ENCODE measurements at regions not wholly inside any gene's neighbourhood (a gene's known extent, or its start where the extent isn't known, plus 50 kb on each side); places are given as distances from the start of the nearest gene placed in this dataset.
"Not testable (repeated sequence)": the region's sequence is repeated elsewhere in the genome, so short reads cannot be mapped to it uniquely, and the experiment has no call there.

- no peak for FAIRE-seq
These were observed 487.4 kb downstream of the PRDM9 start for GRCh38 chr5:23994581-23995370.

- no peak for FAIRE-seq
These were observed 489.1 kb downstream of the PRDM9 start for GRCh38 chr5:23996525-23996924.

- peak; percentile 28 for FAIRE-seq
These were observed 498.0 kb downstream of the PRDM9 start for GRCh38 chr5:24005384-24005783.

- FAIRE-seq, result not testable (repeated sequence)
These were observed 510.3 kb downstream of the PRDM9 start for GRCh38 chr5:24017710-24018109.

GRCh38 chr5:24026288-24026687, 518.9 kb downstream of the PRDM9 start:
- FAIRE-seq, result no peak

GRCh38 chr5:24042688-24043087, 535.3 kb downstream of the PRDM9 start:
- FAIRE-seq, result no peak

- FAIRE-seq, result no peak
These were observed 537.6 kb downstream of the PRDM9 start for GRCh38 chr5:24045046-24045445.

- FAIRE-seq, result no peak
These were observed 546.3 kb downstream of the PRDM9 start for GRCh38 chr5:24053737-24054136.

GRCh38 chr5:24059006-24059405, 551.6 kb downstream of the PRDM9 start:
- FAIRE-seq, result no peak

- FAIRE-seq, result no peak
These were observed 552.3 kb downstream of the PRDM9 start for GRCh38 chr5:24059716-24060115.

- no peak for FAIRE-seq
These were observed 558.4 kb downstream of the PRDM9 start for GRCh38 chr5:24065779-24066178.

GRCh38 chr5:24067208-24067607, 559.8 kb downstream of the PRDM9 start:
- no peak for FAIRE-seq

GRCh38 chr5:24068524-24068923, 561.1 kb downstream of the PRDM9 start:
- no peak for FAIRE-seq

GRCh38 chr5:24073107-24073506, 565.7 kb downstream of the PRDM9 start:
- no peak for FAIRE-seq

GRCh38 chr5:24080046-24080445, 564.7 kb downstream of the CDH10 start:
- FAIRE-seq, result no peak

GRCh38 chr5:24094081-24094679, 550.6 kb downstream of the CDH10 start:
- FAIRE-seq, result no peak

- no peak for FAIRE-seq
These were observed 542.8 kb downstream of the CDH10 start for GRCh38 chr5:24102010-24102409.

- FAIRE-seq, result no peak
These were observed 541.2 kb downstream of the CDH10 start for GRCh38 chr5:24103451-24104023.

- no peak for FAIRE-seq
These were observed 534.7 kb downstream of the CDH10 start for GRCh38 chr5:24110004-24110615.

- FAIRE-seq, result no peak
These were observed 532.4 kb downstream of the CDH10 start for GRCh38 chr5:24112420-24112819.

GRCh38 chr5:24118351-24118750, 526.4 kb downstream of the CDH10 start:
- no peak for FAIRE-seq

- no peak for FAIRE-seq
These were observed 509.2 kb downstream of the CDH10 start for GRCh38 chr5:24135536-24135935.

GRCh38 chr5:24141046-24141445, 503.7 kb downstream of the CDH10 start:
- FAIRE-seq, result no peak

GRCh38 chr5:24142341-24142740, 502.4 kb downstream of the CDH10 start:
- no peak for FAIRE-seq

Measured in TTC549 (cell line).